ENCODE measurements at regions not wholly inside any gene's neighbourhood (a gene's known extent, or its start where the extent isn't known, plus 50 kb on each side); places are given as distances from the start of the nearest gene placed in this dataset.

GRCh38 chr12:87066326-87066725 lies 810.1 kb upstream of the MGAT4C start:
- Histone ChIP-seq H3K27me3 (replicated peaks; ENCODE audit: insufficient read depth) (no peaks in the 10 kb centered on the region), H3K4me3 (no peak overlapping the region), H2AFZ (no peak overlapping the region), H3K27ac (no peak overlapping the region), H4K20me1 (ENCODE audit: insufficient read depth) (no peaks in the 10 kb centered on the region), H3K36me3 (ENCODE audit: low read depth) (no peaks in the 10 kb centered on the region), H3K9me2 (ENCODE audit: insufficient read depth) (no peaks in the 10 kb centered on the region), H3K79me2 (ENCODE audit: insufficient read depth) (no peaks in the 10 kb centered on the region), H3K4me2 (ENCODE audit: unreplicated experiment) (no peak overlapping the region), H3K4me1 (ENCODE audit: insufficient read depth) (no peaks in the 10 kb centered on the region), H3K9me3 (ENCODE audit: low read depth) (no peaks in the 10 kb centered on the region), H3K9ac (no peak overlapping the region), H3F3A (ENCODE audit: insufficient read depth) (no peaks in the 10 kb centered on the region)
- TF ChIP-seq EZH2phosphoT487 (IDR thresholded peaks at IDR 0.05; ENCODE audit: insufficient read depth, low read depth) (no peak), EZH2 (IDR thresholded peaks at IDR 0.05; ENCODE audit: insufficient read depth, poor library complexity, severe bottlenecking) (no peak)
- DNase-seq = no peak
- WGBS, 2 experiments (ENCODE audit: low coverage in 1 of 2, low lambda C conversion rate in 2 of 2, missing lambda C conversion rate in 2 of 2) = 4% methylated on average over 2 of the region's 2 CpGs
- in situ Hi-C loops (cut with MboI) = no loop called here

GRCh38 chr12:87059231-87059630 lies 803.0 kb upstream of the MGAT4C start:
- in situ Hi-C loops (cut with MboI) = no loop called here
- Histone ChIP-seq H3K9ac (no peak overlapping the region), H3K36me3 (ENCODE audit: low read depth) (no peaks in the 10 kb centered on the region), H3K79me2 (ENCODE audit: insufficient read depth) (no peaks in the 10 kb centered on the region), H3K27me3 (replicated peaks; ENCODE audit: insufficient read depth) (no peaks in the 10 kb centered on the region), H3K9me3 (ENCODE audit: low read depth) (no peaks in the 10 kb centered on the region), H3K4me2 (ENCODE audit: unreplicated experiment) (no peak overlapping the region), H3K27ac (no peak overlapping the region), H3K4me3 (no peak overlapping the region), H3K9me2 (ENCODE audit: insufficient read depth) (no peaks in the 10 kb centered on the region; the same call in 1 of the 2 replicates), H2AFZ (no peak overlapping the region), H3K4me1 (ENCODE audit: insufficient read depth) (no peaks in the 10 kb centered on the region), H4K20me1 (ENCODE audit: insufficient read depth) (no peaks in the 10 kb centered on the region), H3F3A (ENCODE audit: insufficient read depth) (no peaks in the 10 kb centered on the region)
- WGBS, 2 experiments (ENCODE audit: low coverage in 1 of 2, low lambda C conversion rate in 2 of 2, missing lambda C conversion rate in 2 of 2) = 2 to 10% methylated on average over 1 of the region's 1 CpG
- DNase-seq = no peak
- no peak for TF ChIP-seq EZH2phosphoT487 (IDR thresholded peaks at IDR 0.05; ENCODE audit: insufficient read depth, low read depth)
- TF ChIP-seq EZH2 (IDR thresholded peaks at IDR 0.05; ENCODE audit: insufficient read depth, poor library complexity, severe bottlenecking) = no peak

- no peak overlapping the region for H3K4me2 ChIP-seq (ENCODE audit: unreplicated experiment)
- DNase-seq = peak; percentile 4
- no peaks in the 10 kb centered on the region for H4K20me1 ChIP-seq (ENCODE audit: insufficient read depth)
- TF ChIP-seq EZH2 (IDR thresholded peaks at IDR 0.05; ENCODE audit: insufficient read depth, poor library complexity, severe bottlenecking) (no peak), EZH2phosphoT487 (IDR thresholded peaks at IDR 0.05; ENCODE audit: insufficient read depth, low read depth) (no peak)
- in situ Hi-C loops (cut with MboI) = no loop called here
- no peaks in the 10 kb centered on the region for H3K79me2 ChIP-seq (ENCODE audit: insufficient read depth)
- no peak overlapping the region for H2AFZ ChIP-seq
- H3K36me3 ChIP-seq (ENCODE audit: low read depth) = no peaks in the 10 kb centered on the region
- no peaks in the 10 kb centered on the region for H3K27me3 ChIP-seq (replicated peaks; ENCODE audit: insufficient read depth)
- no peak overlapping the region for H3K4me3 ChIP-seq
- no peak overlapping the region for H3K9ac ChIP-seq
- no peak overlapping the region for H3K27ac ChIP-seq
- no peaks in the 10 kb centered on the region for H3F3A ChIP-seq (ENCODE audit: insufficient read depth)
- no peaks in the 10 kb centered on the region; the same call in 1 of the 2 replicates for H3K9me2 ChIP-seq (ENCODE audit: insufficient read depth)
- no peaks in the 10 kb centered on the region for H3K4me1 ChIP-seq (ENCODE audit: insufficient read depth)
- no peaks in the 10 kb centered on the region for H3K9me3 ChIP-seq (ENCODE audit: low read depth)
Measured at GRCh38 chr12:87054226-87054625, 798.0 kb upstream of the MGAT4C start.

- in situ Hi-C loops (cut with MboI) = no loop called here
- H3K9me3 ChIP-seq (ENCODE audit: low read depth) = no peaks in the 10 kb centered on the region
- H3K4me2 ChIP-seq (ENCODE audit: unreplicated experiment) = no peak overlapping the region
- no peak overlapping the region for H3K27ac ChIP-seq
- DNase-seq = no peak
- TF ChIP-seq EZH2phosphoT487 (IDR thresholded peaks at IDR 0.05; ENCODE audit: insufficient read depth, low read depth) = no peak
- no peak for TF ChIP-seq EZH2 (IDR thresholded peaks at IDR 0.05; ENCODE audit: insufficient read depth, poor library complexity, severe bottlenecking)
- H3K27me3 ChIP-seq (replicated peaks; ENCODE audit: insufficient read depth) = no peaks in the 10 kb centered on the region
- H3K4me3 ChIP-seq = no peak overlapping the region
- no peaks in the 10 kb centered on the region for H3K79me2 ChIP-seq (ENCODE audit: insufficient read depth)
- H3K36me3 ChIP-seq (ENCODE audit: low read depth) = no peaks in the 10 kb centered on the region
- H3K9ac ChIP-seq = no peak overlapping the region
- no peaks in the 10 kb centered on the region for H3K4me1 ChIP-seq (ENCODE audit: insufficient read depth)
- H4K20me1 ChIP-seq (ENCODE audit: insufficient read depth) = no peaks in the 10 kb centered on the region
- 11 to 30% methylated on average over 1 of the region's 1 CpG for WGBS, 2 experiments (ENCODE audit: low coverage in 1 of 2, low lambda C conversion rate in 2 of 2, missing lambda C conversion rate in 2 of 2)
- no peaks in the 10 kb centered on the region for H3F3A ChIP-seq (ENCODE audit: insufficient read depth)
- no peaks in the 10 kb centered on the region; the same call in 1 of the 2 replicates for H3K9me2 ChIP-seq (ENCODE audit: insufficient read depth)
- H2AFZ ChIP-seq = no peak overlapping the region
Measured at GRCh38 chr12:87051621-87052020, 795.4 kb upstream of the MGAT4C start.

GRCh38 chr12:87047691-87048090 lies 791.5 kb upstream of the MGAT4C start:
- TF ChIP-seq EZH2 (IDR thresholded peaks at IDR 0.05; ENCODE audit: insufficient read depth, poor library complexity, severe bottlenecking) = no peak
- TF ChIP-seq EZH2phosphoT487 (IDR thresholded peaks at IDR 0.05; ENCODE audit: insufficient read depth, low read depth) = no peak
- no peaks in the 10 kb centered on the region for H3K9me2 ChIP-seq (ENCODE audit: insufficient read depth)
- 72 to 78% methylated on average over 3 of the region's 3 CpGs for WGBS, 2 experiments (ENCODE audit: low coverage in 1 of 2, low lambda C conversion rate in 2 of 2, missing lambda C conversion rate in 2 of 2)
- H3K27ac ChIP-seq = no peak overlapping the region
- H3F3A ChIP-seq (ENCODE audit: insufficient read depth) = no peaks in the 10 kb centered on the region
- no peak overlapping the region for H3K9ac ChIP-seq
- H3K4me1 ChIP-seq (ENCODE audit: insufficient read depth) = no peaks in the 10 kb centered on the region
- no peaks in the 10 kb centered on the region for H4K20me1 ChIP-seq (ENCODE audit: insufficient read depth)
- no peaks in the 10 kb centered on the region for H3K36me3 ChIP-seq (ENCODE audit: low read depth)
- H3K79me2 ChIP-seq (ENCODE audit: insufficient read depth) = no peaks in the 10 kb centered on the region
- no peak for DNase-seq
- no peaks in the 10 kb centered on the region for H3K27me3 ChIP-seq (replicated peaks; ENCODE audit: insufficient read depth)
- H3K4me3 ChIP-seq = no peak overlapping the region
- in situ Hi-C loops (cut with MboI) = no loop called here
- H3K9me3 ChIP-seq (ENCODE audit: low read depth) = no peaks in the 10 kb centered on the region
- no peak overlapping the region for H2AFZ ChIP-seq
- H3K4me2 ChIP-seq (ENCODE audit: unreplicated experiment) = no peak overlapping the region
